Adrenal gland (tissue), 9 donors: ENCODE measurements at regions not wholly inside any gene's neighbourhood (a gene's known extent, or its start where the extent isn't known, plus 50 kb on each side); places are given as distances from the start of the nearest gene placed in this dataset.

ENCODE experiments used
- DNase-seq, 7 donors: peaks; one replicate each; pipeline ENCODE4 v3.0.0-alpha.2; 2019 to 2020
- H3K27ac ChIP-seq, 5 donors: fragments of 200-600 bp; sonication (generic) in 4 of 5; 1 replicate in 3 of 5; 2 replicates in 2 of 5; pipeline versions ENCODE4 v1.5.1 to v1.8.0; 2016 to 2020; ENCODE audit warnings: mild to moderate bottlenecking in 1 of 5
- H3K27me3 ChIP-seq: fragments of 200-600 bp; 2 replicates; pipeline ENCODE4 v1.8.0; 2021
- H3K36me3 ChIP-seq, 2 donors: fragments of 200-600 bp; replicated peaks in 1 of 2; 1 replicate in 1 of 2; 2 replicates in 1 of 2; pipeline versions ENCODE4 v1.5.1 to v1.8.0; 2018 to 2022
- H3K4me1 ChIP-seq, 2 donors: fragments of 200-600 bp; replicated peaks in 1 of 2; 1 replicate in 1 of 2; 2 replicates in 1 of 2; pipeline versions ENCODE4 v1.5.1 to v1.8.0; 2018 to 2021
- H3K4me3 ChIP-seq, 4 donors: fragments of 200-600 bp; sonication (generic) in 3 of 4; one replicate each; pipeline ENCODE4 v1.5.1; 2016 to 2018
- H3K9me3 ChIP-seq, 3 donors: fragments of 200-600 bp; sonication (generic) in 1 of 3; replicated peaks in 1 of 3; 1 replicate in 2 of 3; 2 replicates in 1 of 3; pipeline versions ENCODE4 v1.5.1 to v1.8.0; 2016 to 2021
- CTCF ChIP-seq, 6 experiments: fragments of 450-650 bp in 4 of 6; fragments of 200-600 bp in 2 of 6; sonication (generic) in 1 of 6; IDR thresholded peaks; 1 replicate in 5 of 6; 2 replicates in 1 of 6; pipeline versions ENCODE4 v1.5.1 to v1.8.0; 2016 to 2021; ENCODE audit warnings: antibody characterized with exemption in 6 of 6, mild to moderate bottlenecking in 2 of 6, moderate library complexity in 1 of 6
- POLR2A ChIP-seq, 2 donors: fragments of 450-650 bp; IDR thresholded peaks; one replicate each; pipeline ENCODE4 v1.6.1; 2017; ENCODE audit warnings: antibody characterized with exemption in 2 of 2, mild to moderate bottlenecking in 2 of 2, moderate library complexity in 1 of 2
- WGBS, 4 donors: extraction: QIAGEN DNeasy Blood & Tissue Kit in 2 of 4; methylation state at CpG; one replicate each; pipeline versions ENCODE4 v1.1.5 to v1.1.7; 2013 to 2017; 5-methylcytosine and 5-hydroxymethylcytosine counted together
- intact Hi-C, 2 donors: fragments of 100-400 bp; cut with DNase I; formaldehyde crosslinking; loops; one replicate each; pipeline versions ENCODE4 v1.14.1 to v1.15.0; 2022 to 2023
- donor health status: healthy with polysubstance abuse.
- donor health status: Bipolar disorder and iron deficiency.
- donor health status: DM: yes; HTN: yes; CAD: no.
- donor health status: DM: no; HTN: no; CAD: no.
- donor health status: DM: no; HTN: no; CAD: no.

- intact Hi-C loops, result no loop called here
- no peaks in the 10 kb centered on the region for H3K4me1 ChIP-seq
- no peak for TF ChIP-seq CTCF (IDR thresholded peaks at IDR 0.05)
- no peaks in the 10 kb centered on the region for H3K36me3 ChIP-seq
- H3K9me3 ChIP-seq, result no peaks in the 10 kb centered on the region
- no peak overlapping the region for H3K27ac ChIP-seq
- no peak for DNase-seq
- H3K27me3 ChIP-seq, result no peaks in the 10 kb centered on the region
- no peak overlapping the region for H3K4me3 ChIP-seq
- WGBS, 4 donors, result 96 to 100% (median 99%) methylated on average over 1 of the region's 1 CpG
These were observed 319.7 kb downstream of the RAPGEF2 start for GRCh38 chr4:159422626-159423025.

GRCh38 chr4:159425737-159426305, 322.9 kb downstream of the RAPGEF2 start:
- 61 to 81% (median 65%) methylated on average over 4 of the region's 4 CpGs for WGBS, 4 donors

GRCh38 chr4:159428293-159428692, 325.4 kb downstream of the RAPGEF2 start:
- Histone ChIP-seq H3K27me3 (no peaks in the 10 kb centered on the region), H3K9me3 (no peaks in the 10 kb centered on the region), H3K36me3 (no peaks in the 10 kb centered on the region), H3K4me1 (peaks cover 0 to 4% of the 10 kb centered on the region in 2 donors), H3K27ac (no peak overlapping the region), H3K4me3 (no peak overlapping the region)
- 90 to 97% (median 95%) methylated on average over 5 of the region's 5 CpGs for WGBS, 4 donors
- TF ChIP-seq CTCF (IDR thresholded peaks at IDR 0.05) (no peak), POLR2A (IDR thresholded peaks at IDR 0.05) (no peak)
- intact Hi-C loops, result no loop called here
- DNase-seq, result no peak

More at GRCh38 chr4:159425737-159426305, 322.9 kb downstream of the RAPGEF2 start:
- Histone ChIP-seq H3K9me3 (no peaks in the 10 kb centered on the region), H3K4me1 (peaks cover 0 to 4% of the 10 kb centered on the region in 2 donors), H3K27me3 (no peaks in the 10 kb centered on the region), H3K36me3 (no peaks in the 10 kb centered on the region), H3K4me3 (no peak overlapping the region), H3K27ac (no peak overlapping the region)
- intact Hi-C loops, result no loop called here
- no peak for TF ChIP-seq CTCF (IDR thresholded peaks at IDR 0.05)
- no peak for TF ChIP-seq POLR2A (IDR thresholded peaks at IDR 0.05)
- DNase-seq, result no peak

- Histone ChIP-seq H3K9me3 (no peaks in the 10 kb centered on the region), H3K36me3 (no peaks in the 10 kb centered on the region), H3K4me3 (no peak overlapping the region), H3K27me3 (no peaks in the 10 kb centered on the region), H3K27ac (no peak overlapping the region), H3K4me1 (peaks cover 0 to 4% of the 10 kb centered on the region in 2 donors)
- no peak for DNase-seq
- intact Hi-C loops, result no loop called here
- WGBS, 4 donors, result 33 to 44% (median 41%) methylated on average over 6 of the region's 6 CpGs
- no peak for TF ChIP-seq CTCF (IDR thresholded peaks at IDR 0.05)
- TF ChIP-seq POLR2A (IDR thresholded peaks at IDR 0.05), result no peak
These were observed 326.3 kb downstream of the RAPGEF2 start for GRCh38 chr4:159428975-159429692.
